Left ventricle myocardium inferior (tissue), 1 donor: ENCODE measurements at regions not wholly inside any gene's neighbourhood (a gene's known extent, or its start where the extent isn't known, plus 50 kb on each side); places are given as distances from the start of the nearest gene placed in this dataset.

Experiments used
- DNase-seq: peaks from one replicate; pipeline ENCODE4 v3.0.0-alpha.2; 2020
- H3K27ac ChIP-seq: fragments of 200-600 bp; replicated peaks from 2 replicates; pipeline ENCODE4 v1.8.0; 2021
- H3K27me3 ChIP-seq: fragments of 200-600 bp; 2 replicates; pipeline ENCODE4 v1.8.0; 2021; ENCODE audit warnings: low read depth
- H3K36me3 ChIP-seq: fragments of 200-600 bp; 2 replicates; pipeline ENCODE4 v1.8.0; 2021
- H3K4me1 ChIP-seq: fragments of 200-600 bp; 2 replicates; pipeline ENCODE4 v1.8.0; 2021
- H3K4me3 ChIP-seq: fragments of 200-600 bp; 2 replicates; pipeline ENCODE4 v1.8.0; 2021; ENCODE audit warnings: mild to moderate bottlenecking, moderate library complexity
- H3K9me3 ChIP-seq: fragments of 200-600 bp; replicated peaks from 2 replicates; pipeline ENCODE4 v1.8.0; 2021
- intact Hi-C: fragments of 100-400 bp; cut with micrococcal nuclease; formaldehyde crosslinking; loops from one replicate; pipeline ENCODE4 v1.11.0; 2022
- TF ChIP-seq, protein P1 (sequence below): fragments of 200-600 bp; IDR thresholded peaks from 2 replicates; pipeline ENCODE4 v1.8.0; 2021; ENCODE audit warnings: antibody characterized with exemption, mild to moderate bottlenecking, borderline replicate concordance
- donor health status: DM: no; HTN: yes; CAD: no; lungs with severe emphysema.

DNA sequence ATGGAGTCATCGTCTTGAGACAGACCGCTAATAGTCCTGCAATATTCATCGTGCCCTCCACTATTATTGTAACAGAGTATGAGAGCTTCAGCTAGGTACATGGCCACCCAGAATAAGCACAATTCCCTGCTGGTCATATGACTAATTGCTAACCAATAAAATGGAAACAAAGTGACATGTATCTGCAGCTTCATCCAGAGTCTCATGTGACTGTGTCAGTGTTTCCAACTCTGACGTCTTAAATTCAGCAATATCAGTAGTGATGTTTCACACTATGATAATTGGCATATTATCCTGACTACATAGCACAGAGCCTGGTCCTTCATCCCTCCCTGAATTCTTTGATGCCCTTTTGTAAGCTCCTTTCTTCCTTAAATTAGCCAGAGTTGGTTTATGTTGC lies 167.4 kb downstream of the RPS29 start:
- no peak for DNase-seq
- TF ChIP-seq, protein P1, sequence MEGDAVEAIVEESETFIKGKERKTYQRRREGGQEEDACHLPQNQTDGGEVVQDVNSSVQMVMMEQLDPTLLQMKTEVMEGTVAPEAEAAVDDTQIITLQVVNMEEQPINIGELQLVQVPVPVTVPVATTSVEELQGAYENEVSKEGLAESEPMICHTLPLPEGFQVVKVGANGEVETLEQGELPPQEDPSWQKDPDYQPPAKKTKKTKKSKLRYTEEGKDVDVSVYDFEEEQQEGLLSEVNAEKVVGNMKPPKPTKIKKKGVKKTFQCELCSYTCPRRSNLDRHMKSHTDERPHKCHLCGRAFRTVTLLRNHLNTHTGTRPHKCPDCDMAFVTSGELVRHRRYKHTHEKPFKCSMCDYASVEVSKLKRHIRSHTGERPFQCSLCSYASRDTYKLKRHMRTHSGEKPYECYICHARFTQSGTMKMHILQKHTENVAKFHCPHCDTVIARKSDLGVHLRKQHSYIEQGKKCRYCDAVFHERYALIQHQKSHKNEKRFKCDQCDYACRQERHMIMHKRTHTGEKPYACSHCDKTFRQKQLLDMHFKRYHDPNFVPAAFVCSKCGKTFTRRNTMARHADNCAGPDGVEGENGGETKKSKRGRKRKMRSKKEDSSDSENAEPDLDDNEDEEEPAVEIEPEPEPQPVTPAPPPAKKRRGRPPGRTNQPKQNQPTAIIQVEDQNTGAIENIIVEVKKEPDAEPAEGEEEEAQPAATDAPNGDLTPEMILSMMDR: no peak
- Histone ChIP-seq H3K4me1 (no peaks in the 10 kb centered on the region), H3K9me3 (no peaks in the 10 kb centered on the region), H3K27ac (no peak overlapping the region), H3K36me3 (no peaks in the 10 kb centered on the region), H3K4me3 (no peak overlapping the region), H3K27me3 (peaks cover 32% of the 10 kb centered on the region)
- intact Hi-C loops: no loop called here

DNA sequence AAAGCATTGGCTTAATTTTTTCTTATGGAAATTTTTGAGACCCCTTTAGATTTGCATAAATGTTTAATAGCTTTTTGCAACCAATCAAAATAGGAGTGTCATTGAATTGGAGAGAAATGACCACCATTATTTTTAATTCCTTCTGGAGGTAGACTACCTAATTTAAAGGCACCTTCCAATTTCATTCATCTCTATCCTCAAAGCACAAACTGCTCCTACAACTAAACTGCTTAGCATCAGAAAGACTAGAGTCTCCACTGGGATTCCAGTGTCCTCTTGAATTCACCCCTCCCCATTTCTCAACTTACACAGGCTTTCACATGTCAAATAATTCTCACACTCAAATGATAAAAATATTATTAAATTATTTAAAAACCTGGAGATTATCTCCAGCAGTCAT lies 168.4 kb downstream of the RPS29 start:
- TF ChIP-seq, protein P1: no peak
- no peak for DNase-seq
- intact Hi-C loops: no loop called here

DNA sequence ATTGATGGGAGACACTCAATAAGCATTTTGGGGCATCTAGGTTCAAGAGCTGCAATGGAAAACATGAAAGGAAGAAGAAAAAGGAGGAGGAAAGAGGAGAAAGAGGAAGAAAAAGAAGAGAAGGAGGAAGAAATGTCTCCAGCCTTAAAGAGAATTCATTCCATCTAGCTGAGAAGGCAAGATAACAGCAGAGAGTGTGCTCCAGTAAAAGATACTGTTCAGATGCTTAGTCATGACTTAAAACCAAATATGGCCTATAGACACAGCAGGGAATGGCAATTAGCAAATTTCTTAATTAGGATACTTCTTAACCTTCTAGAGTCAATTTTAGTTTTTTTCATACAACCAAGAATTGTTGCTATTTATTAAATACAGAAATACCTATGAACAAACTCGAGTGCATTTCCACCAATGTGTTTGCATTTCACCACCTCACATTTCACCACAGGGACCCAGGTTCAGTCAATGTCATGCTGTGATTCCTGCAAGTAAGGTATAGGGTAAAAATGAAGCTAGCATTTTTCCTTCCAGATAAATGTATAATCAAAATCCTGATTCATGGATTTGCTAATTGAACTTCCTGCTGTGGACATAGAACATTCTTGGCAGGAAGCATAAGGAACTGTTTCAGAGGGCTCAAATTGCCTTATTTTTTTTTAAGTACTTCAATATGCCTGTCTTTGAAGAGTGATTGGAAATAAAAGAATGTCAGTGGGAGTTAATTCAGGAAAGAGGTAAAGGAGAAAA lies 177.8 kb downstream of the RPS29 start:
- intact Hi-C loops: no loop called here
- Histone ChIP-seq H3K4me1 (no peaks in the 10 kb centered on the region), H3K9me3 (no peaks in the 10 kb centered on the region), H3K36me3 (no peaks in the 10 kb centered on the region), H3K27me3 (peaks cover 4% of the 10 kb centered on the region), H3K4me3 (no peak overlapping the region), H3K27ac (no peak overlapping the region)
- TF ChIP-seq, protein P1: no peak
- no peak for DNase-seq

More for the DNA sequence above, 168.4 kb downstream of the RPS29 start:
- H3K4me1 ChIP-seq: no peaks in the 10 kb centered on the region
- H3K27ac ChIP-seq: no peak overlapping the region
- no peaks in the 10 kb centered on the region for H3K9me3 ChIP-seq
- H3K27me3 ChIP-seq: peaks cover 22% of the 10 kb centered on the region
- no peak overlapping the region for H3K4me3 ChIP-seq
- no peaks in the 10 kb centered on the region for H3K36me3 ChIP-seq

DNA sequence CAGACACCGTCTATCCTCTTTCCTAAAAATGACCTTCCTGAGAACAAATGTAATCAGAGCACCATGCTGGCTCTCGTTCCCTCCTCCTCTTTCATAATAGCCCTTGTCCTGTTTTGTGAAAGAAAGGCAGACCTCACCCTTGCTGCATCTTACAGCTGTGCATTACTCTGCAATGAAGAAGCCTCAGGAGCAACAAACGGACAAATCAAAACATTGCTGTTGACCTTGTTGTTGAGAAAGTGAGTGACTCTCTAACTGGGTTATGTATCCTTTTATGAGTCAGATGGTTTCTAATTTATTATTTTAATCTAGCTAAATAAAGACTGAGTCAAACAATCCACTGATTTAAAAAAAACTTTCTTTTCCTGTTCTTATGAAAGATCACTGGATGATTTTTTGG lies 180.9 kb downstream of the RPS29 start:
- no peaks in the 10 kb centered on the region for H3K9me3 ChIP-seq
- H3K36me3 ChIP-seq: no peaks in the 10 kb centered on the region
- intact Hi-C loops: no loop called here
- H3K4me3 ChIP-seq: no peak overlapping the region
- H3K4me1 ChIP-seq: no peaks in the 10 kb centered on the region
- DNase-seq: no peak
- TF ChIP-seq, protein P1: no peak
- peaks cover 4% of the 10 kb centered on the region for H3K27me3 ChIP-seq
- H3K27ac ChIP-seq: no peak overlapping the region

DNA sequence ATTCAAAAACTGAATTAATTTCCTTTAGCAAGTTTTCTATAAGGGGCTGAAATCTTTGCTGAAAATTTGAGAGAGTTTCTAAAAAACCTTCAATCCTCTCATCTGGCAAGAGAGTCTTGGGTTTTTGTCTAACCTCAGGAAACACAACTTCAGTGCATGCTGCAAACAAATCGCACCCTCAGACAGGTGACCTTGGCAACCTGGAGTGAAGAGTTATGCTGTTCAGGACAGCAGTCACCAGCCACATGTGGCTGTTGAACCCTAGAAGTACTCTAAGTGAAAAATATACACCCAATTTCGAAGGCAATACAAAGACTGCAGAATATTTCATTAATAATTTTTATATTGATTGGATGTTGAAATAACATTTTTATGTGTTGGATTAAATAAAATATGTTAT lies 184.8 kb downstream of the RPS29 start:
- intact Hi-C loops: no loop called here
- DNase-seq: no peak
- H3K36me3 ChIP-seq: no peaks in the 10 kb centered on the region
- H3K4me1 ChIP-seq: no peaks in the 10 kb centered on the region
- TF ChIP-seq, protein P1: no peak
- H3K4me3 ChIP-seq: no peak overlapping the region
- no peaks in the 10 kb centered on the region for H3K27me3 ChIP-seq
- no peaks in the 10 kb centered on the region for H3K9me3 ChIP-seq
- H3K27ac ChIP-seq: no peak overlapping the region
